ENCODE measurements at regions not wholly inside any gene's neighbourhood (a gene's known extent, or its start where the extent isn't known, plus 50 kb on each side); places are given as distances from the start of the nearest gene placed in this dataset.

GRCh38 chr3:65030014-65030627, 342.3 kb upstream of the ADAMTS9 start:
- no peaks in the 10 kb centered on the region for H3K27me3 ChIP-seq
- intact Hi-C loops (cut with DNase I): no loop called here
- DNase-seq: no peak
- 92 to 96% (median 95%) methylated on average over 4 of the region's 4 CpGs for WGBS, 3 donors
- H3K9me3 ChIP-seq: no peaks in the 10 kb centered on the region
- no peaks in the 10 kb centered on the region for H3K36me3 ChIP-seq
- H3K4me3 ChIP-seq: no peak overlapping the region
- TF ChIP-seq EP300 (IDR thresholded peaks at IDR 0.05): no peak
- no peak overlapping the region for H3K27ac ChIP-seq
- peaks cover 1% of the 10 kb centered on the region for H3K4me1 ChIP-seq (ENCODE audit: insufficient read depth)

DNA sequence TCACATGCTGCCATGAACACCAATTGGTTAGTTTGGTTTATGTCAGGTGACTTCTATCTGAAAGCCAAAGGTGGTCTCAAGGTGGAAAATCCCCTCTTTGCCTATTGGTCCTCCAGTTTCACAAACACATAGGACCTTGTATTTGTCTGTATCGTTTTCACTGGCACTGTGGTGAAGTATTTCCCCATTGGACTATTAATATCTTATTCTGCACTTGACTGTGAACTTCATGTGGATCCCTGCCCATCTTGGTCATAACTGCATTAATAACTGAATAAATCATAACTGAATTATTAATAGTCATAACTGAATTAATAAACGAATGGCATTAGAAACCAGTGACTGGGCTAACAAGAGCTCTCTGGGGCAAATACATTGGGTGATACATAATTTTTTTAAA, 341.3 kb upstream of the ADAMTS9 start:
- Histone ChIP-seq H3K36me3 (no peaks in the 10 kb centered on the region), H3K27me3 (no peaks in the 10 kb centered on the region), H3K9me3 (no peaks in the 10 kb centered on the region), H3K4me1 (ENCODE audit: insufficient read depth) (peaks cover 1% of the 10 kb centered on the region), H3K4me3 (no peak overlapping the region), H3K27ac (no peak overlapping the region)
- no peak for DNase-seq
- 70 to 95% (median 81%) methylated on average over 2 of the region's 2 CpGs for WGBS, 3 donors
- intact Hi-C loops (cut with DNase I): no loop called here
- TF ChIP-seq, protein P1, sequence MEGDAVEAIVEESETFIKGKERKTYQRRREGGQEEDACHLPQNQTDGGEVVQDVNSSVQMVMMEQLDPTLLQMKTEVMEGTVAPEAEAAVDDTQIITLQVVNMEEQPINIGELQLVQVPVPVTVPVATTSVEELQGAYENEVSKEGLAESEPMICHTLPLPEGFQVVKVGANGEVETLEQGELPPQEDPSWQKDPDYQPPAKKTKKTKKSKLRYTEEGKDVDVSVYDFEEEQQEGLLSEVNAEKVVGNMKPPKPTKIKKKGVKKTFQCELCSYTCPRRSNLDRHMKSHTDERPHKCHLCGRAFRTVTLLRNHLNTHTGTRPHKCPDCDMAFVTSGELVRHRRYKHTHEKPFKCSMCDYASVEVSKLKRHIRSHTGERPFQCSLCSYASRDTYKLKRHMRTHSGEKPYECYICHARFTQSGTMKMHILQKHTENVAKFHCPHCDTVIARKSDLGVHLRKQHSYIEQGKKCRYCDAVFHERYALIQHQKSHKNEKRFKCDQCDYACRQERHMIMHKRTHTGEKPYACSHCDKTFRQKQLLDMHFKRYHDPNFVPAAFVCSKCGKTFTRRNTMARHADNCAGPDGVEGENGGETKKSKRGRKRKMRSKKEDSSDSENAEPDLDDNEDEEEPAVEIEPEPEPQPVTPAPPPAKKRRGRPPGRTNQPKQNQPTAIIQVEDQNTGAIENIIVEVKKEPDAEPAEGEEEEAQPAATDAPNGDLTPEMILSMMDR (IDR thresholded peaks at IDR 0.05): no peak
- TF ChIP-seq EP300 (IDR thresholded peaks at IDR 0.05) (no peak), POLR2A (IDR thresholded peaks at IDR 0.05) (no peak)

GRCh38 chr3:65028024-65028423, 340.2 kb upstream of the ADAMTS9 start:
- intact Hi-C loops (cut with DNase I): no loop called here
- Histone ChIP-seq H3K4me3 (no peak overlapping the region), H3K4me1 (ENCODE audit: insufficient read depth) (peaks cover 1% of the 10 kb centered on the region), H3K9me3 (no peaks in the 10 kb centered on the region), H3K27me3 (no peaks in the 10 kb centered on the region), H3K27ac (no peak overlapping the region), H3K36me3 (no peaks in the 10 kb centered on the region)
- TF ChIP-seq EP300 (IDR thresholded peaks at IDR 0.05) (no peak), POLR2A (IDR thresholded peaks at IDR 0.05) (no peak)
- TF ChIP-seq, protein P1 (IDR thresholded peaks at IDR 0.05): no peak
- no peak for DNase-seq
- WGBS, 3 donors: 92 to 98% (median 97%) methylated on average over 2 of the region's 2 CpGs

DNA sequence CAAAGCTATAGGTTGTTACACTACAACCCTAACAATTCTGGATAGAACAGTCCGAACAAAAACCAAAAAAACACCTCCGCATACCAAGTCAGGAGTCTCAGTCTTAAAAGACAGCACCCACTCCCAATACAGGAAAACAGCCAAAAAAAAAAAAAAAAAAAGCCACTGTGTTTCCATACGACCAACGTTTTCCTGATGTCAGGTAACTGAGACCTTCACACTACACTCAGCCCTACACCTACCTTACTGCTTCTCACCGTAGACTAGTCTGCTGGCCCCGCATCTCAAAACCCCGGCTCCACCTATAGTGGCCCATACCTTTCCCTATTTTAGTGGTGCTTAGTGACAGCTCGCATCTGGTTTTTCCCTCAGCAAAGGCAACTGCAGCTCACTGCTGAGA, 339.5 kb upstream of the ADAMTS9 start:
- no peaks in the 10 kb centered on the region for H3K36me3 ChIP-seq
- no peak overlapping the region for H3K27ac ChIP-seq
- H3K9me3 ChIP-seq: no peaks in the 10 kb centered on the region
- TF ChIP-seq POLR2A (IDR thresholded peaks at IDR 0.05) (no peak), EP300 (IDR thresholded peaks at IDR 0.05) (no peak)
- TF ChIP-seq, protein P1 (IDR thresholded peaks at IDR 0.05): no peak
- no peaks in the 10 kb centered on the region for H3K27me3 ChIP-seq
- H3K4me3 ChIP-seq: no peak overlapping the region
- intact Hi-C loops (cut with DNase I): no loop called here
- no peak for DNase-seq
- no peaks in the 10 kb centered on the region for H3K4me1 ChIP-seq (ENCODE audit: insufficient read depth)
- 76 to 85% (median 78%) methylated on average over 8 of the region's 8 CpGs for WGBS, 3 donors

- no peaks in the 10 kb centered on the region for H3K27me3 ChIP-seq
- intact Hi-C loops (cut with DNase I): no loop called here
- no peak overlapping the region for H3K27ac ChIP-seq
- WGBS, 3 donors: 86 to 92% (median 92%) methylated on average over 9 of the region's 9 CpGs
- H3K36me3 ChIP-seq: no peaks in the 10 kb centered on the region
- DNase-seq: no peak
- H3K9me3 ChIP-seq: no peaks in the 10 kb centered on the region
- TF ChIP-seq EP300 (IDR thresholded peaks at IDR 0.05): no peak
- H3K4me1 ChIP-seq (ENCODE audit: insufficient read depth): no peaks in the 10 kb centered on the region
- no peak overlapping the region for H3K4me3 ChIP-seq
Measured at GRCh38 chr3:65026151-65026550, 338.4 kb upstream of the ADAMTS9 start.

All from ovary (tissue), 7 donors.